K562 (cell line): ENCODE measurements at regions not wholly inside any gene's neighbourhood (a gene's known extent, or its start where the extent isn't known, plus 50 kb on each side); places are given as distances from the start of the nearest gene placed in this dataset.

ENCODE experiments used
- ATAC-seq: fragments of 200-7000 bp; cut with Tn5 transposase; 3 replicates; pipeline ENCODE4 v1.9.1; 2020; ENCODE audit warnings: moderate library complexity
- BruUV-seq: library from RNA; stranded (reverse); fragments of 400-500 nt; replicated peaks from 2 replicates; lab custom pipeline; 2021; lab: Mats Ljungman, UMichigan
- CTCF ChIA-PET: fragments of 300-600 bp; formaldehyde crosslinking; extraction: SDS; loops from one replicate; lab custom pipeline; 2021; ENCODE audit warnings: low intra/inter-chr PET ratio; lab: Yijun Ruan, JAX
- POLR2A ChIA-PET: fragments of 300-600, 350-650 bp; sonication (Branson Sonifier 250); formaldehyde crosslinking; extraction: SDS; loops from one replicate; lab custom pipeline; 2021; ENCODE audit warnings: antibody characterized with exemption, inconsistent platforms; lab: Yijun Ruan, JAX
- DNase-seq, 4 experiments: peaks; one replicate each; pipeline versions ENCODE4 v3.0.0 to v3.0.0-alpha.2; 2011 to 2018; ENCODE audit warnings: low spot score in 3 of 4, mixed read lengths in 3 of 4; ENCODE audit errors: extremely low read depth in 1 of 4
- FAIRE-seq: peaks from 2 replicates; lab custom pipeline; 2011; peaks lifted over from hg19 to GRCh38; lab: Jason Lieb, UNC
- H2AFZ ChIP-seq: 2 replicates; pipeline ENCODE4 v1.6.0; 2011; ENCODE audit warnings: low read depth, low read length, control low read depth, inconsistent platforms
- H3K27ac ChIP-seq: fragments of 200-600 bp; 3 replicates; pipeline ENCODE4 v1.8.0; 2011; ENCODE audit warnings: low read depth, mild to moderate bottlenecking, control low read depth, inconsistent platforms, low read length, moderate library complexity, mixed read lengths; ENCODE audit errors: extremely low read depth
- H3K27me3 ChIP-seq, 2 experiments: fragments of 300-600 bp in 1 of 2; 2 replicates in 1 of 2; 3 replicates in 1 of 2; pipeline versions ENCODE4 v1.6.0 to v1.8.0; 2011; ENCODE audit warnings: inconsistent platforms in 2 of 2, low read length in 2 of 2, mild to moderate bottlenecking in 1 of 2, mixed read lengths in 1 of 2, moderate library complexity in 1 of 2; ENCODE audit not compliant: control insufficient read depth in 2 of 2, insufficient read depth in 2 of 2
- H3K36me3 ChIP-seq: fragments of 300-600 bp; 3 replicates; pipeline ENCODE4 v1.8.0; 2011; ENCODE audit warnings: mild to moderate bottlenecking, low read length, inconsistent platforms; ENCODE audit not compliant: control insufficient read depth, insufficient read depth
- H3K4me1 ChIP-seq, 2 experiments: fragments of 200-600 bp in 1 of 2; replicated peaks in 1 of 2; 2 replicates in 1 of 2; 3 replicates in 1 of 2; pipeline versions ENCODE4 v1.5.1 to v1.8.0; 2011; ENCODE audit warnings: inconsistent platforms in 2 of 2, low read length in 2 of 2, mild to moderate bottlenecking in 1 of 2, mixed read lengths in 1 of 2, moderate library complexity in 1 of 2; ENCODE audit not compliant: control insufficient read depth in 2 of 2, insufficient read depth in 2 of 2
- H3K4me2 ChIP-seq: 2 replicates; pipeline ENCODE4 v1.6.1; 2011; ENCODE audit warnings: low read length, control low read depth, inconsistent platforms, mixed read lengths; ENCODE audit not compliant: insufficient read depth
- H3K4me3 ChIP-seq: fragments of 200-600 bp; sonication (generic), shearing (Covaris generic); 2 replicates; pipeline ENCODE4 v1.5.1; 2016; ENCODE audit warnings: control low read depth, inconsistent platforms
- H3K79me2 ChIP-seq: fragments of 200-600 bp; 3 replicates; pipeline ENCODE4 v1.8.0; 2011; ENCODE audit warnings: low read length, inconsistent platforms; ENCODE audit not compliant: control insufficient read depth, insufficient read depth
- H3K9ac ChIP-seq, 2 experiments: 2 replicates each; pipeline versions ENCODE4 v1.6.0 to v1.6.1; 2011; ENCODE audit warnings: low read depth in 2 of 2, low read length in 2 of 2, control low read depth in 1 of 2, inconsistent platforms in 1 of 2, mild to moderate bottlenecking in 1 of 2, mixed read lengths in 1 of 2; ENCODE audit not compliant: insufficient read depth in 1 of 2
- H3K9me1 ChIP-seq: one replicate; pipeline ENCODE4 v1.6.0; 2011; ENCODE audit warnings: inconsistent platforms, mild to moderate bottlenecking, low read length, moderate library complexity; ENCODE audit not compliant: control insufficient read depth, insufficient read depth
- H3K9me3 ChIP-seq: replicated peaks from 2 replicates; pipeline ENCODE4 v1.5.1; 2011; ENCODE audit warnings: low read depth, low read length, inconsistent platforms; ENCODE audit not compliant: control insufficient read depth, insufficient read depth
- H4K20me1 ChIP-seq: replicated peaks from 2 replicates; pipeline ENCODE4 v1.6.1; 2011; ENCODE audit warnings: low read length, inconsistent platforms, mixed read lengths; ENCODE audit not compliant: control insufficient read depth, insufficient read depth
- POLR3A ChIP-seq: IDR thresholded peaks from 2 replicates; pipeline ENCODE4 v1.6.1; 2011; ENCODE audit warnings: borderline replicate concordance, mild to moderate bottlenecking, moderate library complexity; ENCODE audit not compliant: insufficient read length, insufficient read depth; ENCODE audit errors: extremely low read depth
- SIRT6 ChIP-seq: IDR thresholded peaks from one replicate; pipeline ENCODE4 v1.6.1; 2012; ENCODE audit warnings: low read depth, mild to moderate bottlenecking, control low read depth, inconsistent platforms, low read length, moderate library complexity
- WGBS: fragments of 100-300 bp; shearing (Covaris generic); methylation state at CpG from one replicate; pipeline ENCODE4 v1.1.6; 2016; ENCODE audit warnings: low coverage, mixed read lengths; ENCODE audit not compliant: insufficient coverage; ENCODE audit errors: missing lambda C conversion rate; 5-methylcytosine and 5-hydroxymethylcytosine counted together
- in situ Hi-C: fragments of 300-500 bp; cut with MboI; formaldehyde crosslinking; loops from 4 replicates; pipeline ENCODE4 v1.15.0; 2018; ENCODE audit warnings: inconsistent platforms, mixed read lengths
- intact Hi-C: fragments of 100-400 bp; cut with micrococcal nuclease; formaldehyde crosslinking; loops from 2 replicates; pipeline ENCODE4 v1.14.2; 2022
- TF ChIP-seq, protein P1 (sequence below): sonication (generic); formaldehyde crosslinking; IDR thresholded peaks from 2 replicates; pipeline ENCODE4 v1.8.0; 2023; ENCODE audit warnings: mild to moderate bottlenecking, missing genetic modification reagents
- TF ChIP-seq, protein P2 (sequence below), 3 experiments: IDR thresholded peaks in 2 of 3; conservative IDR thresholded peaks in 1 of 3; 2 replicates each; pipeline ENCODE4 v1.5.1; 2011 to 2012; ENCODE audit warnings: low read length in 3 of 3, mild to moderate bottlenecking in 3 of 3, control low read depth in 2 of 3, improper control_type of control experiment in 1 of 3, inconsistent platforms in 1 of 3, low read depth in 1 of 3, mixed read lengths in 1 of 3, moderate library complexity in 1 of 3; ENCODE audit not compliant: insufficient read depth in 2 of 3
- TF ChIP-seq, protein P3 (sequence below): fragments of 450-650 bp; IDR thresholded peaks from 2 replicates; pipeline ENCODE4 v1.6.1; 2017; ENCODE audit warnings: mild to moderate bottlenecking, moderate library complexity

DNA sequence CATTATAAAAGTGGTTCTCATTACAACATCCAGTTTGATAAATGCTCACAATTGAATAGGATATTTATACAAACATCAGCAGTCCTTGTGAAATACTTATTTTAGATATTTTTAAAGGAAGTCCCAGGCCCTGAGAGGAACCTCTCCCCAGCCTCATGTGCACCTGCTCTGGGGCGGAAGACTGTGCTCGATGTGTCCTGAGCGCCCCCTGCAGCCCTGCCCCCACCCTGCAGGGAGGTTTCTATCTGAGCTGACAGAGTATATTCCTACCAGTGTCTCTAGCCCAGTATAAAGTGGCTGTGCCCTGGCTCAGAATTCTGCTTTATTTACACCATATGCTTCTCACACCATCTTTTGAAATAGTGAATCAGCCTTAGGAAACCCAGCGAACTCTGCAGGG is 1349.1 kb downstream of the TMEM121 start:
- in situ Hi-C loops: no loop called here
- H3K4me1 ChIP-seq: no peaks in the 10 kb centered on the region
- FAIRE-seq: no peak
- no peaks in the 10 kb centered on the region for H3K27me3 ChIP-seq
- no peaks in the 10 kb centered on the region for H3K79me2 ChIP-seq
- no peak overlapping the region for H2AFZ ChIP-seq
- 0% methylated on average over 4 of the region's 4 CpGs for WGBS
- H3K4me2 ChIP-seq: no peak overlapping the region
- no peaks in the 10 kb centered on the region for H3K9me1 ChIP-seq
- no peaks in the 10 kb centered on the region for H3K36me3 ChIP-seq
- ChIA-PET POLR2A (no interaction called here), CTCF (no interaction called here)
- no peak for DNase-seq
- intact Hi-C loops: no loop called here
- no peaks in the 10 kb centered on the region for H3K9me3 ChIP-seq
- no peak overlapping the region for H3K4me3 ChIP-seq
- H3K27ac ChIP-seq: no peak overlapping the region
- no peak for ATAC-seq
- H3K9ac ChIP-seq: no peak overlapping the region
- TF ChIP-seq, protein P1, sequence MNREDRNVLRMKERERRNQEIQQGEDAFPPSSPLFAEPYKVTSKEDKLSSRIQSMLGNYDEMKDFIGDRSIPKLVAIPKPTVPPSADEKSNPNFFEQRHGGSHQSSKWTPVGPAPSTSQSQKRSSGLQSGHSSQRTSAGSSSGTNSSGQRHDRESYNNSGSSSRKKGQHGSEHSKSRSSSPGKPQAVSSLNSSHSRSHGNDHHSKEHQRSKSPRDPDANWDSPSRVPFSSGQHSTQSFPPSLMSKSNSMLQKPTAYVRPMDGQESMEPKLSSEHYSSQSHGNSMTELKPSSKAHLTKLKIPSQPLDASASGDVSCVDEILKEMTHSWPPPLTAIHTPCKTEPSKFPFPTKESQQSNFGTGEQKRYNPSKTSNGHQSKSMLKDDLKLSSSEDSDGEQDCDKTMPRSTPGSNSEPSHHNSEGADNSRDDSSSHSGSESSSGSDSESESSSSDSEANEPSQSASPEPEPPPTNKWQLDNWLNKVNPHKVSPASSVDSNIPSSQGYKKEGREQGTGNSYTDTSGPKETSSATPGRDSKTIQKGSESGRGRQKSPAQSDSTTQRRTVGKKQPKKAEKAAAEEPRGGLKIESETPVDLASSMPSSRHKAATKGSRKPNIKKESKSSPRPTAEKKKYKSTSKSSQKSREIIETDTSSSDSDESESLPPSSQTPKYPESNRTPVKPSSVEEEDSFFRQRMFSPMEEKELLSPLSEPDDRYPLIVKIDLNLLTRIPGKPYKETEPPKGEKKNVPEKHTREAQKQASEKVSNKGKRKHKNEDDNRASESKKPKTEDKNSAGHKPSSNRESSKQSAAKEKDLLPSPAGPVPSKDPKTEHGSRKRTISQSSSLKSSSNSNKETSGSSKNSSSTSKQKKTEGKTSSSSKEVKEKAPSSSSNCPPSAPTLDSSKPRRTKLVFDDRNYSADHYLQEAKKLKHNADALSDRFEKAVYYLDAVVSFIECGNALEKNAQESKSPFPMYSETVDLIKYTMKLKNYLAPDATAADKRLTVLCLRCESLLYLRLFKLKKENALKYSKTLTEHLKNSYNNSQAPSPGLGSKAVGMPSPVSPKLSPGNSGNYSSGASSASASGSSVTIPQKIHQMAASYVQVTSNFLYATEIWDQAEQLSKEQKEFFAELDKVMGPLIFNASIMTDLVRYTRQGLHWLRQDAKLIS (CRISPR knock-in tag): no peak
- TF ChIP-seq, protein P2, sequence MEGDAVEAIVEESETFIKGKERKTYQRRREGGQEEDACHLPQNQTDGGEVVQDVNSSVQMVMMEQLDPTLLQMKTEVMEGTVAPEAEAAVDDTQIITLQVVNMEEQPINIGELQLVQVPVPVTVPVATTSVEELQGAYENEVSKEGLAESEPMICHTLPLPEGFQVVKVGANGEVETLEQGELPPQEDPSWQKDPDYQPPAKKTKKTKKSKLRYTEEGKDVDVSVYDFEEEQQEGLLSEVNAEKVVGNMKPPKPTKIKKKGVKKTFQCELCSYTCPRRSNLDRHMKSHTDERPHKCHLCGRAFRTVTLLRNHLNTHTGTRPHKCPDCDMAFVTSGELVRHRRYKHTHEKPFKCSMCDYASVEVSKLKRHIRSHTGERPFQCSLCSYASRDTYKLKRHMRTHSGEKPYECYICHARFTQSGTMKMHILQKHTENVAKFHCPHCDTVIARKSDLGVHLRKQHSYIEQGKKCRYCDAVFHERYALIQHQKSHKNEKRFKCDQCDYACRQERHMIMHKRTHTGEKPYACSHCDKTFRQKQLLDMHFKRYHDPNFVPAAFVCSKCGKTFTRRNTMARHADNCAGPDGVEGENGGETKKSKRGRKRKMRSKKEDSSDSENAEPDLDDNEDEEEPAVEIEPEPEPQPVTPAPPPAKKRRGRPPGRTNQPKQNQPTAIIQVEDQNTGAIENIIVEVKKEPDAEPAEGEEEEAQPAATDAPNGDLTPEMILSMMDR (IDR thresholded peaks at IDR 0.05 in 2 of 3, conservative IDR thresholded peaks at IDR 0.05 in 1 of 3; ENCODE audit: insufficient read depth in 2 of 3, low read depth in 1 of 3, low read length in 3 of 3): 0 out of 6 replicates have a peak, but pooled peaks of 1 of the 3 experiments have one; percentile 3
- TF ChIP-seq SIRT6: no peak
- TF ChIP-seq, protein P3, sequence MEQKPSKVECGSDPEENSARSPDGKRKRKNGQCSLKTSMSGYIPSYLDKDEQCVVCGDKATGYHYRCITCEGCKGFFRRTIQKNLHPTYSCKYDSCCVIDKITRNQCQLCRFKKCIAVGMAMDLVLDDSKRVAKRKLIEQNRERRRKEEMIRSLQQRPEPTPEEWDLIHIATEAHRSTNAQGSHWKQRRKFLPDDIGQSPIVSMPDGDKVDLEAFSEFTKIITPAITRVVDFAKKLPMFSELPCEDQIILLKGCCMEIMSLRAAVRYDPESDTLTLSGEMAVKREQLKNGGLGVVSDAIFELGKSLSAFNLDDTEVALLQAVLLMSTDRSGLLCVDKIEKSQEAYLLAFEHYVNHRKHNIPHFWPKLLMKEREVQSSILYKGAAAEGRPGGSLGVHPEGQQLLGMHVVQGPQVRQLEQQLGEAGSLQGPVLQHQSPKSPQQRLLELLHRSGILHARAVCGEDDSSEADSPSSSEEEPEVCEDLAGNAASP: no peak
- TF ChIP-seq POLR3A: no peak
- TF ChIP-seq, all 486 proteins: peak for 1
- H4K20me1 ChIP-seq: no peaks in the 10 kb centered on the region
- BruUV-seq: no TSS peak
